ENCODE measurements at regions not wholly inside any gene's neighbourhood (a gene's known extent, or its start where the extent isn't known, plus 50 kb on each side); places are given as distances from the start of the nearest gene placed in this dataset.
A peak's percentile ranks its signal among the peaks of the same experiment; 100 is the strongest.

DNA sequence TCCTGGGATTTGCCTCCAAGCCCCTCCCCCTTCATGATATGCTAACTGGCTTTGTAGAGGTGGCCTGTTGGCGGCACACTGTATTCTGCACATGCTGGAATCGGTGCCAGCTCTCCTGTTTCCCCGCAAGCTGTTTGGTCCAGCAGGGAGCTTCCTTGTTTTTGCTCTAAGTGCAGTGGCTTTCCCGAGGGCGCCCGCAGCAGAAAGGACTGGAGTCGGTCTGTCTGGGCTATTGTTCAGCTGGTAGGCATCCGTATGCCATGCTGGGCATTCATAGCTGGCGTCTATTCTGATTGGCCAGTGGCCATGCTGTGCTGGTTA is 88.9 kb upstream of the MED13L start:
- in situ Hi-C loops (cut with MboI; ENCODE audit: low pct_ligation_motif_present in 1 of 4, low pct_unique_long_range_greater_than_20kb in 1 of 4, low sequenced_read_pairs in 3 of 4) = no loop called here
- Histone ChIP-seq H3K27me3 (no peaks in the 10 kb centered on the region), H3K36me3 (no peaks in the 10 kb centered on the region), H3K4me3 (no peak overlapping the region), H3K27ac (peak overlapping the region in 1 of 4 donors; percentile 3), H3K9me3 (no peaks in the 10 kb centered on the region), H3K4me1 (peaks cover 0 to 9% (median 6%) of the 10 kb centered on the region in 4 donors)
- DNase-seq = no peak
- WGBS, 2 donors (ENCODE audit: low coverage in 1 of 2) = 50 to 69% methylated on average over 2 to 9 of the region's 9 CpGs
- intact Hi-C loops (cut with DNase I; ENCODE audit: low total_unique reads) = no loop called here
- TF ChIP-seq POLR2A (IDR thresholded peaks at IDR 0.05) = no peak
- no peak for TF ChIP-seq POLR2AphosphoS5 (IDR thresholded peaks at IDR 0.05)
- TF ChIP-seq CTCF (IDR thresholded peaks at IDR 0.05) = no peak
- no peak for TF ChIP-seq EP300 (IDR thresholded peaks at IDR 0.05; ENCODE audit: low read depth)

- WGBS, 2 donors (ENCODE audit: low coverage in 1 of 2) = 86 to 87% methylated on average over 1 to 6 of the region's 6 CpGs
- intact Hi-C loops (cut with DNase I; ENCODE audit: low total_unique reads) (no loop called here), in situ Hi-C loops (cut with MboI; ENCODE audit: low pct_ligation_motif_present in 1 of 4, low pct_unique_long_range_greater_than_20kb in 1 of 4, low sequenced_read_pairs in 3 of 4) (no loop called here)
- Histone ChIP-seq H3K27me3 (no peaks in the 10 kb centered on the region), H3K4me1 (peaks cover 0 to 9% (median 6%) of the 10 kb centered on the region in 4 donors), H3K9me3 (no peaks in the 10 kb centered on the region), H3K27ac (no peak overlapping the region), H3K36me3 (no peaks in the 10 kb centered on the region), H3K4me3 (no peak overlapping the region)
- no peak for DNase-seq
- TF ChIP-seq CTCF (IDR thresholded peaks at IDR 0.05) (no peak), EP300 (IDR thresholded peaks at IDR 0.05; ENCODE audit: low read depth) (no peak), POLR2AphosphoS5 (IDR thresholded peaks at IDR 0.05) (no peak), POLR2A (IDR thresholded peaks at IDR 0.05) (no peak)
Measured at GRCh38 chr12:116366824-116367223, 89.3 kb upstream of the MED13L start.

GRCh38 chr12:116368196-116369194 is 91.0 kb upstream of the MED13L start:
- intact Hi-C loops (cut with DNase I; ENCODE audit: low total_unique reads) = no loop called here
- no peaks in the 10 kb centered on the region for H3K36me3 ChIP-seq
- WGBS, 2 donors (ENCODE audit: low coverage in 1 of 2) = 36 to 66% methylated on average over 7 to 16 of the region's 16 CpGs
- H3K27me3 ChIP-seq = no peaks in the 10 kb centered on the region
- no peaks in the 10 kb centered on the region for H3K9me3 ChIP-seq
- in situ Hi-C loops (cut with MboI; ENCODE audit: low pct_ligation_motif_present in 1 of 4, low pct_unique_long_range_greater_than_20kb in 1 of 4, low sequenced_read_pairs in 3 of 4) = no loop called here
- H3K4me1 ChIP-seq = peaks cover 0 to 9% (median 6%) of the 10 kb centered on the region in 4 donors
- H3K27ac ChIP-seq = peak overlapping the region in 2 of 4 donors; percentile 56 to 64
- no peak overlapping the region for H3K4me3 ChIP-seq
- no peak for TF ChIP-seq EP300 (IDR thresholded peaks at IDR 0.05; ENCODE audit: low read depth)
- peak; percentile 54 for DNase-seq

- H3K4me3 ChIP-seq = no peak overlapping the region
- H3K36me3 ChIP-seq = no peaks in the 10 kb centered on the region
- H3K27me3 ChIP-seq = no peaks in the 10 kb centered on the region
- no peaks in the 10 kb centered on the region for H3K9me3 ChIP-seq
- no peak overlapping the region for H3K27ac ChIP-seq
- DNase-seq = no peak
- H3K4me1 ChIP-seq = peaks cover 0 to 9% (median 6%) of the 10 kb centered on the region in 4 donors
- 77 to 88% methylated on average over 1 to 4 of the region's 4 CpGs for WGBS, 2 donors (ENCODE audit: low coverage in 1 of 2)
- no peak for TF ChIP-seq POLR2A (IDR thresholded peaks at IDR 0.05)
- no peak for TF ChIP-seq POLR2AphosphoS5 (IDR thresholded peaks at IDR 0.05)
- TF ChIP-seq EP300 (IDR thresholded peaks at IDR 0.05; ENCODE audit: low read depth) = no peak
- no peak for TF ChIP-seq CTCF (IDR thresholded peaks at IDR 0.05)
- in situ Hi-C loops (cut with MboI; ENCODE audit: low pct_ligation_motif_present in 1 of 4, low pct_unique_long_range_greater_than_20kb in 1 of 4, low sequenced_read_pairs in 3 of 4) (no loop called here), intact Hi-C loops (cut with DNase I; ENCODE audit: low total_unique reads) (no loop called here)
Measured at GRCh38 chr12:116370004-116370404, 92.5 kb upstream of the MED13L start.
